ENCODE measurements at regions not wholly inside any gene's neighbourhood (a gene's known extent, or its start where the extent isn't known, plus 50 kb on each side); places are given as distances from the start of the nearest gene placed in this dataset.

- no peak for DNase-seq
Observed at GRCh38 chr18:43482600-43482999, 205.3 kb upstream of the SYT4 start.

- no peak for DNase-seq
Observed at GRCh38 chr18:43484710-43485109, 207.4 kb upstream of the SYT4 start.

GRCh38 chr18:43485545-43485963, 208.3 kb upstream of the SYT4 start:
- DNase-seq: no peak

- no peak for DNase-seq
Observed at GRCh38 chr18:43486462-43486861, 209.2 kb upstream of the SYT4 start.

GRCh38 chr18:43501099-43501498, 223.8 kb upstream of the SYT4 start:
- DNase-seq: no peak

- no peak for DNase-seq
Observed at GRCh38 chr18:43506935-43507334, 229.6 kb upstream of the SYT4 start.

- DNase-seq: no peak
Observed at GRCh38 chr18:43507842-43508481, 230.7 kb upstream of the SYT4 start.

GRCh38 chr18:43514747-43515146, 237.5 kb upstream of the SYT4 start:
- DNase-seq: no peak

GRCh38 chr18:43515481-43515880, 238.2 kb upstream of the SYT4 start:
- no peak for DNase-seq

- DNase-seq: no peak
Observed at GRCh38 chr18:43524260-43524659, 247.0 kb upstream of the SYT4 start.

GRCh38 chr18:43525169-43525568, 247.9 kb upstream of the SYT4 start:
- no peak for DNase-seq

GRCh38 chr18:43526426-43527145, 249.3 kb upstream of the SYT4 start:
- DNase-seq: no peak

GRCh38 chr18:43531438-43531837, 254.1 kb upstream of the SYT4 start:
- no peak for DNase-seq

- DNase-seq: no peak
Observed at GRCh38 chr18:43533371-43533770, 256.1 kb upstream of the SYT4 start.

- DNase-seq: no peak
Observed at GRCh38 chr18:43534511-43534910, 257.2 kb upstream of the SYT4 start.

GRCh38 chr18:43539862-43540261, 262.6 kb upstream of the SYT4 start:
- no peak for DNase-seq

GRCh38 chr18:43542016-43542415, 264.7 kb upstream of the SYT4 start:
- DNase-seq: no peak

GRCh38 chr18:43543236-43543635, 265.9 kb upstream of the SYT4 start:
- DNase-seq: no peak

GRCh38 chr18:43547456-43547855, 270.2 kb upstream of the SYT4 start:
- DNase-seq: no peak

- no peak for DNase-seq
Observed at GRCh38 chr18:43559507-43559906, 282.2 kb upstream of the SYT4 start.

GRCh38 chr18:43563780-43564179, 286.5 kb upstream of the SYT4 start:
- no peak for DNase-seq

- no peak for DNase-seq
Observed at GRCh38 chr18:43570593-43570992, 293.3 kb upstream of the SYT4 start.

- peak; percentile 21 for DNase-seq
Observed at GRCh38 chr18:43571078-43571689, 293.9 kb upstream of the SYT4 start.

- DNase-seq: no peak
Observed at GRCh38 chr18:43572163-43572562, 294.9 kb upstream of the SYT4 start.

All from CD4-positive, alpha-beta T cell treated with Interleukin-4 for 4 hours (primary cell).